Lung (tissue), 11 donors: ENCODE measurements at regions not wholly inside any gene's neighbourhood (a gene's known extent, or its start where the extent isn't known, plus 50 kb on each side); places are given as distances from the start of the nearest gene placed in this dataset.

Source experiments
- ATAC-seq: fragments of 200-7000 bp; cut with Tn5 transposase; one replicate; pipeline ENCODE4 v1.9.1; 2020; ENCODE audit warnings: moderate number of reproducible peaks; ENCODE audit not compliant: insufficient read depth, low FRiP score
- DNase-seq, 3 donors: peaks; one replicate each; pipeline ENCODE4 v3.0.0-alpha.2; 2013 to 2017
- H3K27ac ChIP-seq, 2 donors: one replicate each; pipeline ENCODE4 v1.5.1; 2013; ENCODE audit warnings: mild to moderate bottlenecking in 2 of 2, moderate library complexity in 2 of 2, control low read depth in 1 of 2, inconsistent platforms in 1 of 2, low read depth in 1 of 2, low read length in 1 of 2
- H3K27me3 ChIP-seq, 3 donors: one replicate each; pipeline ENCODE4 v1.5.1; 2013; ENCODE audit warnings: low read length in 2 of 3; ENCODE audit not compliant: control insufficient read depth in 3 of 3, insufficient read depth in 3 of 3
- H3K36me3 ChIP-seq, 4 donors: one replicate each; pipeline ENCODE4 v1.5.1; 2013; ENCODE audit warnings: low read length in 4 of 4, mild to moderate bottlenecking in 1 of 4, moderate library complexity in 1 of 4; ENCODE audit not compliant: control insufficient read depth in 4 of 4, insufficient read depth in 4 of 4
- H3K4me1 ChIP-seq, 5 donors: one replicate each; pipeline ENCODE4 v1.5.1; 2013; ENCODE audit warnings: low read length in 5 of 5, mild to moderate bottlenecking in 2 of 5, moderate library complexity in 1 of 5; ENCODE audit not compliant: control insufficient read depth in 5 of 5, insufficient read depth in 5 of 5
- H3K4me3 ChIP-seq: one replicate; pipeline ENCODE4 v1.5.1; 2013; ENCODE audit warnings: mild to moderate bottlenecking, control low read depth, moderate library complexity
- H3K9ac ChIP-seq, 2 donors: one replicate each; pipeline ENCODE4 v1.5.1; 2013; ENCODE audit warnings: low read length in 2 of 2, control low read depth in 1 of 2; ENCODE audit not compliant: insufficient read depth in 1 of 2
- H3K9me3 ChIP-seq, 4 donors: one replicate each; pipeline ENCODE4 v1.5.1; 2013; ENCODE audit warnings: low read length in 3 of 4, mild to moderate bottlenecking in 1 of 4, moderate library complexity in 1 of 4; ENCODE audit not compliant: control insufficient read depth in 4 of 4, insufficient read depth in 3 of 4
- WGBS, 2 donors: extraction: QIAGEN DNeasy Blood & Tissue Kit; methylation state at CpG; one replicate each; pipeline ENCODE4 v1.1.7; 2013; 5-methylcytosine and 5-hydroxymethylcytosine counted together
- TF ChIP-seq, protein P1 (sequence below): IDR thresholded peaks from 2 replicates; pipeline ENCODE4 v1.5.1; 2012; ENCODE audit warnings: mild to moderate bottlenecking; ENCODE audit errors: control extremely low read depth, extremely low read depth
- donor health status: control.
- donor health status: control.
- donor health status: Bipolar disorder and iron deficiency.
- donor health status: healthy.
- donor health status: DM: yes; HTN: yes; CAD: no.

DNA sequence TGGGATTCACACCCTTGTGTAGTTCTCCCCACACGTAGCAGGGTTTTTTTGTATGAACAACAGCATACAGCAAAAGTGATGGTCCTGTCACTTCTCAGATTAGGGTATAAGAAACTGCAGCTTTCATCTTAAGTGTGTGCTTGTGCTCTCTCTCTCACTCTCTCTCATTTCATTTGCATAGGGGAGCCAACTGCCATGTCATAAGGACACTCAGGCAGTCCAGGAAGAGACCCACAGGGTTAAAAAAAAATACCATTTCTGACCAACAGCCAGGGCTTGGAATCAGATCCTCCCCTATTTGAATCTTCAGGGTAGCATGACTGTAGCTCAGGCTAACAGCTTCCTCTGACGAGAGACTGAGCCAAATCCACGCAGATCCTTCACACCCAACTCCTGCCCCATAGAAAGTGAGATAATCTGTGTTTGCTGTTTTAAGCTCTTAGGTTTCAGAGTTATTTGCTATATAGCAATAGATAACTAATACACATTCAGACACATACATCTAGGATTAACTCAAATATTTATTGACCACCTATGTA lies 331.2 kb downstream of the PAPSS1 start:
- no peak for ATAC-seq
- no peaks in the 10 kb centered on the region for H3K27me3 ChIP-seq
- WGBS, 2 donors: 74 to 81% methylated on average over 3 of the region's 3 CpGs
- H3K9ac ChIP-seq: no peak overlapping the region
- H3K4me3 ChIP-seq: no peak overlapping the region
- TF ChIP-seq, protein P1, sequence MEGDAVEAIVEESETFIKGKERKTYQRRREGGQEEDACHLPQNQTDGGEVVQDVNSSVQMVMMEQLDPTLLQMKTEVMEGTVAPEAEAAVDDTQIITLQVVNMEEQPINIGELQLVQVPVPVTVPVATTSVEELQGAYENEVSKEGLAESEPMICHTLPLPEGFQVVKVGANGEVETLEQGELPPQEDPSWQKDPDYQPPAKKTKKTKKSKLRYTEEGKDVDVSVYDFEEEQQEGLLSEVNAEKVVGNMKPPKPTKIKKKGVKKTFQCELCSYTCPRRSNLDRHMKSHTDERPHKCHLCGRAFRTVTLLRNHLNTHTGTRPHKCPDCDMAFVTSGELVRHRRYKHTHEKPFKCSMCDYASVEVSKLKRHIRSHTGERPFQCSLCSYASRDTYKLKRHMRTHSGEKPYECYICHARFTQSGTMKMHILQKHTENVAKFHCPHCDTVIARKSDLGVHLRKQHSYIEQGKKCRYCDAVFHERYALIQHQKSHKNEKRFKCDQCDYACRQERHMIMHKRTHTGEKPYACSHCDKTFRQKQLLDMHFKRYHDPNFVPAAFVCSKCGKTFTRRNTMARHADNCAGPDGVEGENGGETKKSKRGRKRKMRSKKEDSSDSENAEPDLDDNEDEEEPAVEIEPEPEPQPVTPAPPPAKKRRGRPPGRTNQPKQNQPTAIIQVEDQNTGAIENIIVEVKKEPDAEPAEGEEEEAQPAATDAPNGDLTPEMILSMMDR: no peak
- H3K9me3 ChIP-seq: no peaks in the 10 kb centered on the region
- H3K27ac ChIP-seq: no peak overlapping the region
- no peak for DNase-seq
- no peaks in the 10 kb centered on the region for H3K36me3 ChIP-seq
- no peaks in the 10 kb centered on the region for H3K4me1 ChIP-seq

DNA sequence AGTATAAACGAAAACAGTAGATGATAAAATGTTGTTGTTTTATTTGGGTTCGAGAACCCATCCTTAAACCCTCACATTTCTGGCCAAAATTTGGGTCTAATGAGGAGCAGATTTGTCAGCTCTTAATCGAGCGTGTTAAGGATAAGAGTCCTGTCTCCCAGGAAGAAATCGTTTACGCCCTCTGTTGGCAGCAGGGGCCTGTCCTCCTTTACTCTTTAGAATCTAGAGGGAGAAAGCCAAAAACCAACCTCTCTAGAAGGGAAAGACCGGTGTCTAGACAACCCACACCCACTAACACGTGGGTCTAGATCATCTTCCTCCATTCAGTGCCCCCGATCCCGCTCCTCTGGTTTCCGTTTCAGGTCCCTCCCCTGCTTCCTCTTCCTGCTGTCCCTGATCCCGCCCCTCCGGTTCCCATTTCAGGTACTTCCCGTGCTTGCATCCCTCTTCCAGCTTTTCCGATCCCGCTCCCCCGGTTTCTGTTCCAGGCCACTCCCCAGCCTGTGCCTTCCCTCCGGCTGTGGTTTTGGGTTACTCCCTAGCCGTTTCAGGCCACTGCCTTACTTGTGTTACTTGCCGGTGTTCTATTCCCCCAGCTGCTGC lies 339.1 kb downstream of the PAPSS1 start:
- Histone ChIP-seq H3K27ac (no peak overlapping the region), H3K27me3 (no peaks in the 10 kb centered on the region), H3K9ac (no peak overlapping the region), H3K9me3 (no peaks in the 10 kb centered on the region), H3K36me3 (no peaks in the 10 kb centered on the region), H3K4me3 (no peak overlapping the region), H3K4me1 (no peaks in the 10 kb centered on the region)
- no peak for ATAC-seq
- WGBS, 2 donors: 88 to 91% methylated on average over 20 of the region's 20 CpGs
- DNase-seq: no peak
- TF ChIP-seq, protein P1: no peak

DNA sequence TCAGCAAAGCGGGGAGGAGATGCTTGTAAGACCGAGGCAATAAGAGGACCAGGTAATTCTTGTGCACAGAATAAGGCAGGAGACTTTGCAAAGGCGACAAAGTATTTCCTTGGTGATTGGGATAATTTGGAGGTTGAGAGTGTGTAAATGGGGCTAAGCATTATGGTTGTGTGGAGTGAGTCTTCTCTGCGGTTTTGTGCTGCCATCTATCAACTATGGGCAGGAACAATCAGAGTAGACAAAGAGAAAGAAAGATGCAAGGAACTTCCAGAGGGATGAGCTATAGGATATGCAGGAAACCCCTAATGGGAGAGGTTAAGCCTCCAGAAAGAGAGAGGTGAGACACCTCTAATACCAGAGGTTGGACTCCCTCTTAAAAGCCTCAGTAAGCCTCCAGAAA lies 339.8 kb downstream of the PAPSS1 start:
- TF ChIP-seq, protein P1: no peak

More for the DNA sequence above, 339.8 kb downstream of the PAPSS1 start:
- Histone ChIP-seq H3K27me3 (no peaks in the 10 kb centered on the region), H3K9ac (no peak overlapping the region), H3K9me3 (no peaks in the 10 kb centered on the region), H3K4me1 (no peaks in the 10 kb centered on the region), H3K4me3 (no peak overlapping the region), H3K36me3 (no peaks in the 10 kb centered on the region), H3K27ac (no peak overlapping the region)
- WGBS, 2 donors: 85 to 91% methylated on average over 4 of the region's 4 CpGs
- ATAC-seq (no peak), DNase-seq (no peak)
